HG03196 (cell line): ENCODE measurements at regions not wholly inside any gene's neighbourhood (a gene's known extent, or its start where the extent isn't known, plus 50 kb on each side); places are given as distances from the start of the nearest gene placed in this dataset.
A peak's percentile ranks its signal among the peaks of the same experiment; 100 is the strongest.
"Not testable (repeated sequence)": the region's sequence is repeated elsewhere in the genome, so short reads cannot be mapped to it uniquely, and the experiment has no call there.

ENCODE experiments used
- ATAC-seq: cut with Tn5 transposase; IDR thresholded peaks from one replicate; pipeline ENCODE4 v1.9.1; 2021; ENCODE audit not compliant: unreplicated experiment

- ATAC-seq = no peak
These were observed 508.7 kb upstream of the CITED2 start for GRCh38 chr6:139882977-139883728.

- peak; percentile 12 for ATAC-seq
These were observed 507.8 kb upstream of the CITED2 start for GRCh38 chr6:139882234-139882633.

DNA sequence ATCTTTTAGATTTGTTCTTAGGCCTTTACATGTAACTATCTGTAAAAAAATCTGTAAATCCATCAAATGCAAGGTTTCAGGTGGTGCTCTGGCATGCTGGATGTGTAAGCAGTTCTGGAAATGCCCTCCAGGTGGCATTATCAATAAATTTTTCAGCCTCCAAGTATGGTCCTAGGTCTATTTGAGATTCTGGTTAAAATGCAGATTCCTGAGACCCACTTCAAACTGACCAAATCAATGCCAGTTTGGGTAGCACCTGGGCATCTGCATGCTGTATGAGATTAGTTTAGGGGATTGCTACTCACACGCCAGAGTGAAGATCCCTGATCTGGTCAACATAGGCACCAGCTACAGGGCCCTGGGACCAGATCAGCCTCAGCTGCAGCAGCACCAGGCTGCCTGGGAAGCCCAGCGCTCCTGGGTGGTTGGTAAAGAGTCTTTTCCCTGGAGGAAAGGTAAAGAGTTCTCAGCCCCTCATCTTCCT is 507.3 kb upstream of the CITED2 start:
- ATAC-seq = peak; percentile 86

GRCh38 chr6:139881236-139881635 is 506.8 kb upstream of the CITED2 start:
- ATAC-seq = no peak

GRCh38 chr6:139879823-139880356 is 505.4 kb upstream of the CITED2 start:
- no peak for ATAC-seq

- not testable (repeated sequence) for ATAC-seq
These were observed 504.8 kb upstream of the CITED2 start for GRCh38 chr6:139879241-139879640.

- no peak for ATAC-seq
These were observed 503.5 kb upstream of the CITED2 start for GRCh38 chr6:139877828-139878405.

GRCh38 chr6:139872665-139873064 is 498.2 kb upstream of the CITED2 start:
- no peak for ATAC-seq

- ATAC-seq = no peak
These were observed 497.5 kb upstream of the CITED2 start for GRCh38 chr6:139871803-139872510.

GRCh38 chr6:139871165-139871710 is 496.8 kb upstream of the CITED2 start:
- no peak for ATAC-seq

- no peak for ATAC-seq
These were observed 494.1 kb upstream of the CITED2 start for GRCh38 chr6:139868576-139868975.

GRCh38 chr6:139863964-139864363 is 489.5 kb upstream of the CITED2 start:
- peak; percentile 67 for ATAC-seq

DNA sequence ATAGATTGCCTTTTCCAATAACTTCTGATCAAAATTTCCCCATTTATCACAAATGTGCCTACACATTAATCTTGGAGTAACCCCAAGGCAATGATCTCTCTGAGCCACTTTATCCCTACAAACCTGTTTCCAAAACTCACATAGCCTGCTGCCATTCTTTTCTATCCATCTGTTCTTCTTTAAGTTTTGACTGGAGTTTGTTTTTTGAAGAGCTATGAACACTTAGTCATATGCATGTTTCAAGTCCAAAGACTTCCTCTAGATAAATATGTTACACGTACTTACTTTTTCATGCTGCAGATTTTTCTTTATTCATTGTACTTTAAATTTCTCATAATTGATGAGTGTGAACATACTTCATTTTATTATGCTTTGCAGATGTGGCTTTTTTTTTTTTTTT is 488.9 kb upstream of the CITED2 start:
- no peak for ATAC-seq

DNA sequence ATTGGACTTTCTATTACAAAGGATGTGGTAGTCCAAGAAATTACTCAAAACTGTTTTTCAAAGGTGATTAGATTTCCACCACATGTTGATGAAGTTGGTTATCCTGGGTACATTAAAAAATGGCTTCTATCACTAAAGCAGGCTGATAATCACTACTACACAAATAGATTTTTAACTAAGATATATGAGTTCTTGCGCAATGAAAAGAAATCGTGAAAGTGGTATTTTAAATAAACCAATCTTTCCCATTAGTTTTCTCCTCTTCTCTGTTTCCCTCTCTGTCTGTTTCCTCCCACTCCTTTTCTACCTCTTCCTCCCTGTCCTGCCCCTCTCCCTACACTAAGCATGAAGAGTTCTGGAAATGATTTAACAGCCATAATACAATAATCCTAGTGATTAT is 487.9 kb upstream of the CITED2 start:
- ATAC-seq = no peak

DNA sequence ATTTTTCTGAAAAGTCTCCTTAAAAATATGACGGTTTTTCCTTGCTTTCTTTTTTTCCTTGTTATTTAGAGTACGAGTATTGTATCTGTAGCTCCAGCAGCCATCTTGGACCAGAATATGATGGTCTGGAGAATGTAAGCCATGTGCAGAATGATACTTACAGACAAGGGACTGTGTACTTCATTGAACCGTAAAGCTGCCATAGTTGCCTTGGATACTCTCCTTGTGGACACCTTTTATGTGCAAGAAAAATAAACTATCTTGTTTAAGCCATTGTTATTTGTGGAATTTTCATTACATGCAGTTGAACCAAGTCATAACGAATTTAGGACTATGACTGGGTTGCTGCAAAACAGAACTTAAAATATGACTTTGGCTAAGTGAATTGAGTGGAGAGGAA is 485.8 kb upstream of the CITED2 start:
- no peak for ATAC-seq

GRCh38 chr6:139858429-139858828 is 484.0 kb upstream of the CITED2 start:
- ATAC-seq = no peak

GRCh38 chr6:139857143-139857542 is 482.7 kb upstream of the CITED2 start:
- ATAC-seq = no peak

GRCh38 chr6:139856562-139856961 is 482.1 kb upstream of the CITED2 start:
- no peak for ATAC-seq

- ATAC-seq = no peak
These were observed 481.3 kb upstream of the CITED2 start for GRCh38 chr6:139855671-139856311.

GRCh38 chr6:139853302-139853992 is 479.0 kb upstream of the CITED2 start:
- ATAC-seq = no peak
